Upper lobe of left lung (tissue), 4 donors: ENCODE measurements at regions not wholly inside any gene's neighbourhood (a gene's known extent, or its start where the extent isn't known, plus 50 kb on each side); places are given as distances from the start of the nearest gene placed in this dataset.
"Not testable (repeated sequence)": the region's sequence is repeated elsewhere in the genome, so short reads cannot be mapped to it uniquely, and the experiment has no call there.

Experiments used
- EP300 ChIP-seq, 4 donors: sonication (generic); formaldehyde crosslinking; IDR thresholded peaks; one replicate each; pipeline ENCODE4 v1.5.1; 2017; ENCODE audit warnings: antibody characterized with exemption in 4 of 4, control low read depth in 2 of 4
- POLR2A ChIP-seq, 4 donors: fragments of 450-650 bp; IDR thresholded peaks; one replicate each; pipeline ENCODE4 v1.5.1; 2016 to 2017; ENCODE audit warnings: antibody characterized with exemption in 4 of 4, mild to moderate bottlenecking in 2 of 4
- TF ChIP-seq, protein P1 (sequence below), 6 experiments: fragments of 450-650 bp in 4 of 6; fragments of 200-600 bp in 2 of 6; sonication (generic) in 2 of 6; IDR thresholded peaks; one replicate each; pipeline ENCODE4 v1.5.1; 2016 to 2019; ENCODE audit warnings: antibody characterized with exemption in 6 of 6

DNA sequence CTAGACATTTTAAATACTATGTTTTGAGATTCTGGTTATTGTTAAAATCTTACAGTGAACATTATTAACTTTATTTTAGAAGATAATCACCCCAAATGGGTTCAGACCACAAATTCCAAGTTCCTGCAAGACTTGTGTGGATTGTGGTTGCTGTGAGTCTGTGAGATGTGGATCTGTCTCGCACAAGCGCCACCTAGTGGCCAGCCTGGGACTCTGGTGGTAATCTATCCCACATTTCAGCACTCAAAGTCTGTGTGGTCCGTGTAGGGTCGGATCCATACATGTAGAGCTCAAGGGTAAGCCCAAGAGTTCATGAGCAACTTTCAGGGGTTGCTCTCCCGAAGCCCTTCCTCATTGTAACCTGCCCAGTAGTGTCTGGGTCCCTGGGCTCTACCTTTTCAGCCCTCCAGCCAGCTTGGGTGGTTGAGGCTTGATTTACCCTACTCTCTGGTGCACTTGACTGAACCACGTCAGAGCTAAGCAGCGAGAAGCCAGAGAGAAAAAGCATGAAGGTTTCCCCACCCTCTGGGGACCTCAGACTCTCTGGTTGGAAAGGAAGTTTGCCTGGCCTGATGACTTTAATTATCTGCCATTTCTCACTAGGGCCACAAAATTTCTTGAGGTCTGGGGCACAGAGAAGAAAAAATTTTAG is 129.2 kb downstream of the ARHGAP11B start:
- TF ChIP-seq, protein P1, sequence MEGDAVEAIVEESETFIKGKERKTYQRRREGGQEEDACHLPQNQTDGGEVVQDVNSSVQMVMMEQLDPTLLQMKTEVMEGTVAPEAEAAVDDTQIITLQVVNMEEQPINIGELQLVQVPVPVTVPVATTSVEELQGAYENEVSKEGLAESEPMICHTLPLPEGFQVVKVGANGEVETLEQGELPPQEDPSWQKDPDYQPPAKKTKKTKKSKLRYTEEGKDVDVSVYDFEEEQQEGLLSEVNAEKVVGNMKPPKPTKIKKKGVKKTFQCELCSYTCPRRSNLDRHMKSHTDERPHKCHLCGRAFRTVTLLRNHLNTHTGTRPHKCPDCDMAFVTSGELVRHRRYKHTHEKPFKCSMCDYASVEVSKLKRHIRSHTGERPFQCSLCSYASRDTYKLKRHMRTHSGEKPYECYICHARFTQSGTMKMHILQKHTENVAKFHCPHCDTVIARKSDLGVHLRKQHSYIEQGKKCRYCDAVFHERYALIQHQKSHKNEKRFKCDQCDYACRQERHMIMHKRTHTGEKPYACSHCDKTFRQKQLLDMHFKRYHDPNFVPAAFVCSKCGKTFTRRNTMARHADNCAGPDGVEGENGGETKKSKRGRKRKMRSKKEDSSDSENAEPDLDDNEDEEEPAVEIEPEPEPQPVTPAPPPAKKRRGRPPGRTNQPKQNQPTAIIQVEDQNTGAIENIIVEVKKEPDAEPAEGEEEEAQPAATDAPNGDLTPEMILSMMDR (IDR thresholded peaks at IDR 0.05): peak in 2 of 6 experiments; percentile 19 to 30
- not testable (repeated sequence) for TF ChIP-seq POLR2A, EP300 (IDR thresholded peaks at IDR 0.05)
